ENCODE measurements at regions not wholly inside any gene's neighbourhood (a gene's known extent, or its start where the extent isn't known, plus 50 kb on each side); places are given as distances from the start of the nearest gene placed in this dataset.

- dilution Hi-C loops (cut with MboI; ENCODE audit: extremely low pct_ligation_motif_present, low sequenced_read_pairs) (no loop called here), intact Hi-C loops (cut with micrococcal nuclease) (no loop called here)
- Histone ChIP-seq H2AFZ (ENCODE audit: low read depth, low read length) (no peak overlapping the region), H3K9ac (replicated peaks; ENCODE audit: extremely low read depth, insufficient read depth, low read length) (no peak overlapping the region), H3K27ac (ENCODE audit: insufficient read depth, low read depth, low read length) (no peak overlapping the region), H3K36me3 (ENCODE audit: control insufficient read depth in 2 of 2, extremely low read depth in 1 of 2, insufficient read depth in 2 of 2, low read length in 2 of 2) (no peaks in the 10 kb centered on the region), H3K4me2 (ENCODE audit: insufficient read depth, low read length) (no peak overlapping the region), H3K4me1 (ENCODE audit: control insufficient read depth, extremely low read depth, insufficient read depth, low read length) (no peaks in the 10 kb centered on the region), H3K9me3 (replicated peaks; ENCODE audit: control insufficient read depth, insufficient read depth, low read length) (peaks cover 2% of the 10 kb centered on the region), H3K9me1 (replicated peaks; ENCODE audit: control insufficient read depth, extremely low read depth, insufficient read depth, low read length) (no peaks in the 10 kb centered on the region), H3K79me2 (ENCODE audit: control insufficient read depth, insufficient read depth, low read length) (no peaks in the 10 kb centered on the region), H3K27me3 (ENCODE audit: control insufficient read depth in 2 of 2, insufficient read depth in 2 of 2, low read length in 2 of 2) (no peaks in the 10 kb centered on the region), H3K4me3 (replicated peaks in 1 of 3; ENCODE audit: insufficient read depth in 1 of 3, low read depth in 1 of 3, low read length in 3 of 3) (no peak overlapping the region), H4K20me1 (replicated peaks; ENCODE audit: control insufficient read depth, extremely low read depth, insufficient read depth, low read length) (no peaks in the 10 kb centered on the region)
- POLR2A ChIA-PET: no interaction called here
- CTCF ChIA-PET: no interaction called here
- no peak for FAIRE-seq
- TF ChIP-seq GATA2 (IDR thresholded peaks at IDR 0.05; ENCODE audit: insufficient read depth, insufficient read length, low read depth, low read length) (no peak), MYC (IDR thresholded peaks at IDR 0.05; ENCODE audit: low read depth, low read length) (no peak), CTCF (IDR thresholded peaks at IDR 0.05; ENCODE audit: extremely low read depth in 1 of 2, insufficient read depth in 1 of 2, low read depth in 1 of 2, low read length in 2 of 2) (no peak), EZH2 (IDR thresholded peaks at IDR 0.05; ENCODE audit: borderline replicate concordance, low read depth, low read length, severe bottlenecking) (no peak), POLR2A (IDR thresholded peaks at IDR 0.05; ENCODE audit: low read depth, low read length) (no peak), POLR2AphosphoS5 (IDR thresholded peaks at IDR 0.05; ENCODE audit: insufficient read depth, low read depth, low read length) (no peak), JUN (IDR thresholded peaks at IDR 0.05; ENCODE audit: borderline replicate concordance, insufficient read depth, insufficient read length, low read depth) (no peak), FOS (IDR thresholded peaks at IDR 0.05; ENCODE audit: borderline replicate concordance, insufficient read depth, low read length) (no peak)
- TF ChIP-seq, protein P1, sequence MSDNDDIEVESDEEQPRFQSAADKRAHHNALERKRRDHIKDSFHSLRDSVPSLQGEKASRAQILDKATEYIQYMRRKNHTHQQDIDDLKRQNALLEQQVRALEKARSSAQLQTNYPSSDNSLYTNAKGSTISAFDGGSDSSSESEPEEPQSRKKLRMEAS (IDR thresholded peaks at IDR 0.05; ENCODE audit: insufficient read depth, insufficient read length): no peak
- no TSS peak for BruUV-seq (replicated peaks)
- DNase-seq (ENCODE audit: low read depth, low spot score): no peak
Observed at GRCh38 chr14:25756876-25757275, 706.9 kb upstream of the STXBP6 start.
